Natural killer cell treated with Interleukin-12 subunit alpha and Interleukin-12 subunit beta and Interleukin-15 and Interleukin-18, amount 100 ng/mL, for 72 hours (primary cell): ENCODE measurements at regions not wholly inside any gene's neighbourhood (a gene's known extent, or its start where the extent isn't known, plus 50 kb on each side); places are given as distances from the start of the nearest gene placed in this dataset.

Experiments used
- ATAC-seq, 2 donors: fragments of 150-1000 bp; cut with Tn5 transposase in 1 of 2; sonication (Bioruptor Pico), chemical (Tn5 transposase) in 1 of 2; 2 replicates each; pipeline ENCODE4 v1.10.0; 2021
- DNase-seq: peaks from one replicate; pipeline ENCODE4 v3.0.0; 2022; ENCODE audit warnings: low spot score
- H3K27ac Mint-ChIP-seq, 2 donors: 1 replicate in 1 of 2; 2 replicates in 1 of 2; pipeline ENCODE4 v1.8.0; 2022; ENCODE audit warnings: mixed read lengths in 2 of 2, mild to moderate bottlenecking in 1 of 2, moderate library complexity in 1 of 2
- H3K27me3 Mint-ChIP-seq, 2 donors: 1 replicate in 1 of 2; 2 replicates in 1 of 2; pipeline ENCODE4 v1.8.0; 2022; ENCODE audit warnings: mixed read lengths in 2 of 2
- H3K36me3 Mint-ChIP-seq: one replicate; pipeline ENCODE4 v1.8.0; 2022; ENCODE audit warnings: mixed read lengths
- H3K4me1 Mint-ChIP-seq, 2 donors: 1 replicate in 1 of 2; 2 replicates in 1 of 2; pipeline ENCODE4 v1.8.0; 2022; ENCODE audit warnings: low read depth in 2 of 2, mixed read lengths in 2 of 2, mild to moderate bottlenecking in 1 of 2
- H3K4me3 Mint-ChIP-seq: one replicate; pipeline ENCODE4 v1.8.0; 2022; ENCODE audit warnings: mixed read lengths
- H3K9me3 Mint-ChIP-seq: 2 replicates; pipeline ENCODE4 v1.8.0; 2022; ENCODE audit warnings: mixed read lengths

GRCh38 chr2:23092831-23093230 is 292.1 kb upstream of the KLHL29 start:
- no peak for DNase-seq
- Mint-ChIP-seq H3K4me1 (no peaks in the 10 kb centered on the region), H3K9me3 (peaks cover 17% of the 10 kb centered on the region), H3K27me3 (no peaks in the 10 kb centered on the region), H3K27ac (no peak overlapping the region), H3K4me3 (no peak overlapping the region), H3K36me3 (no peaks in the 10 kb centered on the region)
- ATAC-seq, result no peak

GRCh38 chr2:23093513-23093912 is 291.5 kb upstream of the KLHL29 start:
- DNase-seq, result no peak
- H3K4me3 Mint-ChIP-seq, result no peak overlapping the region
- no peaks in the 10 kb centered on the region for H3K4me1 Mint-ChIP-seq
- no peaks in the 10 kb centered on the region for H3K27me3 Mint-ChIP-seq
- no peak for ATAC-seq
- peaks cover 19% of the 10 kb centered on the region for H3K9me3 Mint-ChIP-seq
- no peak overlapping the region for H3K27ac Mint-ChIP-seq
- H3K36me3 Mint-ChIP-seq, result no peaks in the 10 kb centered on the region

GRCh38 chr2:23096906-23097602 is 287.9 kb upstream of the KLHL29 start:
- H3K4me3 Mint-ChIP-seq, result no peak overlapping the region
- no peaks in the 10 kb centered on the region for H3K4me1 Mint-ChIP-seq
- H3K9me3 Mint-ChIP-seq, result peaks cover 17% of the 10 kb centered on the region
- ATAC-seq (no peak), DNase-seq (no peak)
- no peaks in the 10 kb centered on the region for H3K36me3 Mint-ChIP-seq
- no peaks in the 10 kb centered on the region for H3K27me3 Mint-ChIP-seq
- H3K27ac Mint-ChIP-seq, result no peak overlapping the region

- no peak for ATAC-seq
- H3K4me3 Mint-ChIP-seq, result no peak overlapping the region
- H3K27ac Mint-ChIP-seq, result no peak overlapping the region
- DNase-seq, result no peak
- peaks cover 21% of the 10 kb centered on the region for H3K9me3 Mint-ChIP-seq
- H3K36me3 Mint-ChIP-seq, result no peaks in the 10 kb centered on the region
- no peaks in the 10 kb centered on the region for H3K27me3 Mint-ChIP-seq
- H3K4me1 Mint-ChIP-seq, result no peaks in the 10 kb centered on the region
Measured at GRCh38 chr2:23100406-23100805, 284.6 kb upstream of the KLHL29 start.

GRCh38 chr2:23106242-23106785 is 278.7 kb upstream of the KLHL29 start:
- H3K4me3 Mint-ChIP-seq, result no peak overlapping the region
- DNase-seq (no peak), ATAC-seq (no peak)
- no peak overlapping the region for H3K27ac Mint-ChIP-seq
- H3K9me3 Mint-ChIP-seq, result peaks cover 25% of the 10 kb centered on the region
- no peaks in the 10 kb centered on the region for H3K27me3 Mint-ChIP-seq
- no peaks in the 10 kb centered on the region for H3K4me1 Mint-ChIP-seq
- no peaks in the 10 kb centered on the region for H3K36me3 Mint-ChIP-seq

GRCh38 chr2:23107327-23107941 is 277.5 kb upstream of the KLHL29 start:
- no peaks in the 10 kb centered on the region for H3K4me1 Mint-ChIP-seq
- ATAC-seq, result no peak
- no peak overlapping the region for H3K4me3 Mint-ChIP-seq
- H3K9me3 Mint-ChIP-seq, result peaks cover 20% of the 10 kb centered on the region
- DNase-seq, result no peak
- no peak overlapping the region for H3K27ac Mint-ChIP-seq
- no peaks in the 10 kb centered on the region for H3K27me3 Mint-ChIP-seq
- H3K36me3 Mint-ChIP-seq, result no peaks in the 10 kb centered on the region

- Mint-ChIP-seq H3K36me3 (no peaks in the 10 kb centered on the region), H3K4me3 (no peak overlapping the region), H3K9me3 (peaks cover 8% of the 10 kb centered on the region), H3K27me3 (no peaks in the 10 kb centered on the region), H3K27ac (no peak overlapping the region), H3K4me1 (no peaks in the 10 kb centered on the region)
- no peak for ATAC-seq
- DNase-seq, result no peak
Measured at GRCh38 chr2:23111263-23111662, 273.7 kb upstream of the KLHL29 start.

- Mint-ChIP-seq H3K27me3 (no peaks in the 10 kb centered on the region), H3K9me3 (peaks cover 8% of the 10 kb centered on the region), H3K36me3 (no peaks in the 10 kb centered on the region), H3K4me1 (no peaks in the 10 kb centered on the region), H3K27ac (no peak overlapping the region), H3K4me3 (no peak overlapping the region)
- no peak for DNase-seq
- no peak for ATAC-seq
Measured at GRCh38 chr2:23112517-23112916, 272.5 kb upstream of the KLHL29 start.

- no peak for ATAC-seq
- H3K4me1 Mint-ChIP-seq, result no peaks in the 10 kb centered on the region
- peaks cover 5% of the 10 kb centered on the region for H3K9me3 Mint-ChIP-seq
- no peak overlapping the region for H3K4me3 Mint-ChIP-seq
- DNase-seq, result no peak
- no peak overlapping the region for H3K27ac Mint-ChIP-seq
- no peaks in the 10 kb centered on the region for H3K36me3 Mint-ChIP-seq
- H3K27me3 Mint-ChIP-seq, result no peaks in the 10 kb centered on the region
Measured at GRCh38 chr2:23114299-23114698, 270.7 kb upstream of the KLHL29 start.

- Mint-ChIP-seq H3K27ac (no peak overlapping the region), H3K9me3 (peaks cover under 1% of the 10 kb centered on the region), H3K4me1 (no peaks in the 10 kb centered on the region), H3K4me3 (no peak overlapping the region), H3K36me3 (no peaks in the 10 kb centered on the region), H3K27me3 (no peaks in the 10 kb centered on the region)
- ATAC-seq, result no peak
- DNase-seq, result no peak
Measured at GRCh38 chr2:23118313-23118712, 266.7 kb upstream of the KLHL29 start.

- peaks cover 3% of the 10 kb centered on the region for H3K9me3 Mint-ChIP-seq
- H3K36me3 Mint-ChIP-seq, result no peaks in the 10 kb centered on the region
- no peaks in the 10 kb centered on the region for H3K27me3 Mint-ChIP-seq
- no peak overlapping the region for H3K27ac Mint-ChIP-seq
- H3K4me1 Mint-ChIP-seq, result no peaks in the 10 kb centered on the region
- DNase-seq (no peak), ATAC-seq (no peak)
- H3K4me3 Mint-ChIP-seq, result no peak overlapping the region
Measured at GRCh38 chr2:23118894-23119293, 266.1 kb upstream of the KLHL29 start.

GRCh38 chr2:23120161-23120560 is 264.8 kb upstream of the KLHL29 start:
- DNase-seq (no peak), ATAC-seq (no peak)
- no peak overlapping the region for H3K4me3 Mint-ChIP-seq

GRCh38 chr2:23121968-23122648 is 262.9 kb upstream of the KLHL29 start:
- Mint-ChIP-seq H3K36me3 (no peaks in the 10 kb centered on the region), H3K27ac (no peak overlapping the region), H3K4me1 (no peaks in the 10 kb centered on the region), H3K4me3 (no peak overlapping the region), H3K9me3 (peaks cover 3% of the 10 kb centered on the region), H3K27me3 (no peaks in the 10 kb centered on the region)
- ATAC-seq (no peak), DNase-seq (no peak)

More at GRCh38 chr2:23120161-23120560, 264.8 kb upstream of the KLHL29 start:
- H3K27me3 Mint-ChIP-seq, result no peaks in the 10 kb centered on the region
- H3K36me3 Mint-ChIP-seq, result no peaks in the 10 kb centered on the region
- H3K27ac Mint-ChIP-seq, result no peak overlapping the region
- H3K4me1 Mint-ChIP-seq, result no peaks in the 10 kb centered on the region
- H3K9me3 Mint-ChIP-seq, result peaks cover 3% of the 10 kb centered on the region

GRCh38 chr2:23122681-23123215 is 262.2 kb upstream of the KLHL29 start:
- no peaks in the 10 kb centered on the region for H3K27me3 Mint-ChIP-seq

More at GRCh38 chr2:23122681-23123215, 262.2 kb upstream of the KLHL29 start:
- no peak for ATAC-seq
- DNase-seq, result no peak
- Mint-ChIP-seq H3K4me1 (no peaks in the 10 kb centered on the region), H3K27ac (no peak overlapping the region), H3K9me3 (peaks cover 3% of the 10 kb centered on the region), H3K36me3 (no peaks in the 10 kb centered on the region), H3K4me3 (no peak overlapping the region)
